K562 (cell line): ENCODE measurements at regions not wholly inside any gene's neighbourhood (a gene's known extent, or its start where the extent isn't known, plus 50 kb on each side); places are given as distances from the start of the nearest gene placed in this dataset.
A peak's percentile ranks its signal among the peaks of the same experiment; 100 is the strongest.

ENCODE experiments used
- BRCA1 ChIP-seq, 2 experiments: fragments of 450-650 bp in 1 of 2; sonication (generic) in 1 of 2; formaldehyde crosslinking in 1 of 2; IDR thresholded peaks; 2 replicates each; pipeline versions ENCODE4 v1.5.0 to v1.6.1; 2017 to 2020; ENCODE audit warnings: mild to moderate bottlenecking in 1 of 2, missing genetic modification reagents in 1 of 2
- CEBPB ChIP-seq: fragments of 450-650 bp; IDR thresholded peaks from 2 replicates; pipeline ENCODE4 v1.6.1; 2016; ENCODE audit warnings: missing genetic modification characterization, missing compliant biosample characterization
- ELF4 ChIP-seq: fragments of 450-650 bp; formaldehyde crosslinking; IDR thresholded peaks from 2 replicates; pipeline ENCODE4 v1.4.0; 2022; ENCODE audit warnings: missing genetic modification characterization
- FOS ChIP-seq: IDR thresholded peaks from 3 replicates; pipeline ENCODE4 v1.6.1; 2011; ENCODE audit not compliant: insufficient read length; ENCODE audit errors: extremely low read depth
- KDM5B ChIP-seq: fragments of 200-600 bp; sonication (generic); IDR thresholded peaks from 2 replicates; pipeline ENCODE4 v1.6.1; 2012; ENCODE audit warnings: low read depth, mild to moderate bottlenecking, moderate library complexity, low read length, control low read depth, inconsistent platforms; ENCODE audit not compliant: insufficient replicate concordance
- POLR2A ChIP-seq: fragments of 450-650 bp; conservative IDR thresholded peaks from 2 replicates; pipeline ENCODE4 v1.6.1; 2016
- YY1 ChIP-seq, 3 experiments: IDR thresholded peaks; 2 replicates each; pipeline ENCODE4 v1.6.1; 2011; ENCODE audit warnings: low read length in 2 of 3, mild to moderate bottlenecking in 2 of 3, moderate library complexity in 2 of 3, borderline replicate concordance in 1 of 3, control low read depth in 1 of 3, low read depth in 1 of 3; ENCODE audit not compliant: insufficient read depth in 3 of 3, insufficient replicate concordance in 2 of 3, control insufficient read depth in 1 of 3, insufficient read length in 1 of 3; ENCODE audit errors: extremely low read depth in 1 of 3
- ZBTB1 ChIP-seq: sonication (generic); formaldehyde crosslinking; IDR thresholded peaks from 2 replicates; pipeline ENCODE4 v1.8.1; 2023; ENCODE audit warnings: missing genetic modification reagents, low read depth, mild to moderate bottlenecking, borderline replicate concordance
- TF ChIP-seq, protein P1 (sequence below): sonication (generic); formaldehyde crosslinking; IDR thresholded peaks from 2 replicates; pipeline ENCODE4 v1.9.0; 2022; ENCODE audit warnings: mild to moderate bottlenecking, missing genetic modification reagents
- TF ChIP-seq, protein P2 (sequence below): sonication (generic); formaldehyde crosslinking; IDR thresholded peaks from 2 replicates; pipeline ENCODE4 v1.8.1; 2023; ENCODE audit warnings: mild to moderate bottlenecking, missing genetic modification reagents
- TF ChIP-seq, protein P3 (sequence below), 3 experiments: IDR thresholded peaks in 2 of 3; conservative IDR thresholded peaks in 1 of 3; 2 replicates each; pipeline ENCODE4 v1.5.1; 2011 to 2012; ENCODE audit warnings: low read length in 3 of 3, mild to moderate bottlenecking in 3 of 3, control low read depth in 2 of 3, improper control_type of control experiment in 1 of 3, inconsistent platforms in 1 of 3, low read depth in 1 of 3, mixed read lengths in 1 of 3, moderate library complexity in 1 of 3; ENCODE audit not compliant: insufficient read depth in 2 of 3
- TF ChIP-seq, protein P4 (sequence below): fragments of 450-650 bp; IDR thresholded peaks from 2 replicates; pipeline ENCODE4 v1.6.1; 2016

DNA sequence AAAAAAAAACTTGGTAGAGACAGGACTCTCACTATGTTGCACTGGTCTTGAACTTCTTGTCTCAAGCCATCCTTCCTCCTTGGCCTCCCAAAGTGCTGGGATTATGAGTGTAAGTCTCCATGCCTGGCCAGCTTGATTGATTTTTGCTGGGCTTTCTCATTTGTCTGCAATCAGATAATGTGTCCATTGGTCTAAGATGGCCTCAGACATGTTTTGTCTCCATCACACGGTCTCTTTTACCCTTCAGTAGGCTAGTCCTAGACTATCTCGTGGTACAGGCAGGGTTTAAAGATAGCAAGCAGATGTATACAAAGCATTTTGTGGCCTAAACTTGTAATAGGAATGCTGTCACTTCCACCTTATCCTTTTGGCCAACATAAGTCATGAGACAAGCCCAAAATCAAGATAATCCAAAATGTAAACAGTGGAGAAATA is 289.1 kb downstream of the TFAP2B start:
- peak; percentile 90 for TF ChIP-seq ELF4
- TF ChIP-seq KDM5B = no peak
- TF ChIP-seq, protein P1, sequence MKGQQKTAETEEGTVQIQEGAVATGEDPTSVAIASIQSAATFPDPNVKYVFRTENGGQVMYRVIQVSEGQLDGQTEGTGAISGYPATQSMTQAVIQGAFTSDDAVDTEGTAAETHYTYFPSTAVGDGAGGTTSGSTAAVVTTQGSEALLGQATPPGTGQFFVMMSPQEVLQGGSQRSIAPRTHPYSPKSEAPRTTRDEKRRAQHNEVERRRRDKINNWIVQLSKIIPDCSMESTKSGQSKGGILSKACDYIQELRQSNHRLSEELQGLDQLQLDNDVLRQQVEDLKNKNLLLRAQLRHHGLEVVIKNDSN (CRISPR knock-in tag) = no peak
- TF ChIP-seq CEBPB = no peak
- no peak for TF ChIP-seq FOS
- no peak for TF ChIP-seq ZBTB1
- TF ChIP-seq, protein P2, sequence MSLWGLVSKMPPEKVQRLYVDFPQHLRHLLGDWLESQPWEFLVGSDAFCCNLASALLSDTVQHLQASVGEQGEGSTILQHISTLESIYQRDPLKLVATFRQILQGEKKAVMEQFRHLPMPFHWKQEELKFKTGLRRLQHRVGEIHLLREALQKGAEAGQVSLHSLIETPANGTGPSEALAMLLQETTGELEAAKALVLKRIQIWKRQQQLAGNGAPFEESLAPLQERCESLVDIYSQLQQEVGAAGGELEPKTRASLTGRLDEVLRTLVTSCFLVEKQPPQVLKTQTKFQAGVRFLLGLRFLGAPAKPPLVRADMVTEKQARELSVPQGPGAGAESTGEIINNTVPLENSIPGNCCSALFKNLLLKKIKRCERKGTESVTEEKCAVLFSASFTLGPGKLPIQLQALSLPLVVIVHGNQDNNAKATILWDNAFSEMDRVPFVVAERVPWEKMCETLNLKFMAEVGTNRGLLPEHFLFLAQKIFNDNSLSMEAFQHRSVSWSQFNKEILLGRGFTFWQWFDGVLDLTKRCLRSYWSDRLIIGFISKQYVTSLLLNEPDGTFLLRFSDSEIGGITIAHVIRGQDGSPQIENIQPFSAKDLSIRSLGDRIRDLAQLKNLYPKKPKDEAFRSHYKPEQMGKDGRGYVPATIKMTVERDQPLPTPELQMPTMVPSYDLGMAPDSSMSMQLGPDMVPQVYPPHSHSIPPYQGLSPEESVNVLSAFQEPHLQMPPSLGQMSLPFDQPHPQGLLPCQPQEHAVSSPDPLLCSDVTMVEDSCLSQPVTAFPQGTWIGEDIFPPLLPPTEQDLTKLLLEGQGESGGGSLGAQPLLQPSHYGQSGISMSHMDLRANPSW (CRISPR knock-in tag) = no peak
- TF ChIP-seq, protein P3, sequence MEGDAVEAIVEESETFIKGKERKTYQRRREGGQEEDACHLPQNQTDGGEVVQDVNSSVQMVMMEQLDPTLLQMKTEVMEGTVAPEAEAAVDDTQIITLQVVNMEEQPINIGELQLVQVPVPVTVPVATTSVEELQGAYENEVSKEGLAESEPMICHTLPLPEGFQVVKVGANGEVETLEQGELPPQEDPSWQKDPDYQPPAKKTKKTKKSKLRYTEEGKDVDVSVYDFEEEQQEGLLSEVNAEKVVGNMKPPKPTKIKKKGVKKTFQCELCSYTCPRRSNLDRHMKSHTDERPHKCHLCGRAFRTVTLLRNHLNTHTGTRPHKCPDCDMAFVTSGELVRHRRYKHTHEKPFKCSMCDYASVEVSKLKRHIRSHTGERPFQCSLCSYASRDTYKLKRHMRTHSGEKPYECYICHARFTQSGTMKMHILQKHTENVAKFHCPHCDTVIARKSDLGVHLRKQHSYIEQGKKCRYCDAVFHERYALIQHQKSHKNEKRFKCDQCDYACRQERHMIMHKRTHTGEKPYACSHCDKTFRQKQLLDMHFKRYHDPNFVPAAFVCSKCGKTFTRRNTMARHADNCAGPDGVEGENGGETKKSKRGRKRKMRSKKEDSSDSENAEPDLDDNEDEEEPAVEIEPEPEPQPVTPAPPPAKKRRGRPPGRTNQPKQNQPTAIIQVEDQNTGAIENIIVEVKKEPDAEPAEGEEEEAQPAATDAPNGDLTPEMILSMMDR (IDR thresholded peaks at IDR 0.05 in 2 of 3, conservative IDR thresholded peaks at IDR 0.05 in 1 of 3; ENCODE audit: insufficient read depth in 2 of 3, low read depth in 1 of 3, low read length in 3 of 3) = no peak
- TF ChIP-seq, protein P4, sequence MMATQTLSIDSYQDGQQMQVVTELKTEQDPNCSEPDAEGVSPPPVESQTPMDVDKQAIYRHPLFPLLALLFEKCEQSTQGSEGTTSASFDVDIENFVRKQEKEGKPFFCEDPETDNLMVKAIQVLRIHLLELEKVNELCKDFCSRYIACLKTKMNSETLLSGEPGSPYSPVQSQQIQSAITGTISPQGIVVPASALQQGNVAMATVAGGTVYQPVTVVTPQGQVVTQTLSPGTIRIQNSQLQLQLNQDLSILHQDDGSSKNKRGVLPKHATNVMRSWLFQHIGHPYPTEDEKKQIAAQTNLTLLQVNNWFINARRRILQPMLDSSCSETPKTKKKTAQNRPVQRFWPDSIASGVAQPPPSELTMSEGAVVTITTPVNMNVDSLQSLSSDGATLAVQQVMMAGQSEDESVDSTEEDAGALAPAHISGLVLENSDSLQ = peak; percentile 71
- no peak for TF ChIP-seq BRCA1 (IDR thresholded peaks at IDR 0.05)
- no peak for TF ChIP-seq BRCA1 (CRISPR knock-in tag; IDR thresholded peaks at IDR 0.05)
- TF ChIP-seq YY1 (IDR thresholded peaks at IDR 0.05; ENCODE audit: borderline replicate concordance in 1 of 3, control insufficient read depth in 1 of 3, extremely low read depth in 1 of 3, insufficient read depth in 3 of 3, insufficient read length in 1 of 3, insufficient replicate concordance in 2 of 3, low read depth in 1 of 3, low read length in 2 of 3) = peak in 1 of 3 experiments; percentile 23
- no peak for TF ChIP-seq POLR2A
